Psoas muscle (tissue), 7 donors: ENCODE measurements at regions not wholly inside any gene's neighbourhood (a gene's known extent, or its start where the extent isn't known, plus 50 kb on each side); places are given as distances from the start of the nearest gene placed in this dataset.

ENCODE experiments used
- ATAC-seq, 4 donors: fragments of 200-7000 bp; cut with Tn5 transposase; one replicate each; pipeline ENCODE4 v1.9.1; 2020; ENCODE audit warnings: moderate library complexity in 3 of 4, mild to moderate bottlenecking in 2 of 4
- DNase-seq, 2 donors: peaks; one replicate each; pipeline ENCODE4 v3.0.0-alpha.2; 2020
- H3K27ac ChIP-seq: fragments of 200-600 bp; one replicate; pipeline ENCODE4 v1.8.0; 2022
- H3K27me3 ChIP-seq, 3 donors: fragments of 200-600 bp in 1 of 3; one replicate each; pipeline versions ENCODE4 v1.6.1 to v1.8.0; 2013 to 2022; ENCODE audit warnings: low read length in 2 of 3, mild to moderate bottlenecking in 2 of 3, moderate library complexity in 1 of 3; ENCODE audit not compliant: insufficient read depth in 3 of 3
- H3K36me3 ChIP-seq, 2 donors: fragments of 200-600 bp in 1 of 2; one replicate each; pipeline versions ENCODE4 v1.6.1 to v1.8.0; 2013 to 2022; ENCODE audit warnings: low read depth in 1 of 2, mild to moderate bottlenecking in 1 of 2, moderate library complexity in 1 of 2; ENCODE audit not compliant: insufficient read depth in 1 of 2
- H3K4me1 ChIP-seq: fragments of 200-600 bp; one replicate; pipeline ENCODE4 v1.8.0; 2022
- H3K4me3 ChIP-seq: fragments of 200-600 bp; one replicate; pipeline ENCODE4 v1.8.0; 2022; ENCODE audit warnings: mild to moderate bottlenecking
- H3K9me3 ChIP-seq: fragments of 200-600 bp; one replicate; pipeline ENCODE4 v1.8.0; 2022
- WGBS, 3 donors: extraction: QIAGEN DNeasy Blood & Tissue Kit; methylation state at CpG; one replicate each; pipeline versions ENCODE4 v1.1.6 to v1.1.7; 2013; 5-methylcytosine and 5-hydroxymethylcytosine counted together
- intact Hi-C, 2 donors: fragments of 100-400 bp; cut with DNase I; formaldehyde crosslinking; loops; one replicate each; pipeline versions ENCODE4 v1.11.0 to v1.14.2; 2022
- TF ChIP-seq, protein P1 (sequence below): fragments of 200-600 bp; IDR thresholded peaks from one replicate; pipeline ENCODE4 v1.8.0; 2022; ENCODE audit warnings: antibody characterized with exemption
- donor health status: healthy with polysubstance abuse.
- donor health status: DM: no; HTN: no; CAD: no; lungs with moderate emphysema.
- donor health status: Bipolar disorder and iron deficiency.
- donor health status: healthy.
- donor health status: DM: yes; HTN: yes; CAD: no.
- donor health status: DM: no; HTN: no; CAD: no.
- donor health status: DM: yes; HTN: yes; CAD: no.

- TF ChIP-seq, protein P1, sequence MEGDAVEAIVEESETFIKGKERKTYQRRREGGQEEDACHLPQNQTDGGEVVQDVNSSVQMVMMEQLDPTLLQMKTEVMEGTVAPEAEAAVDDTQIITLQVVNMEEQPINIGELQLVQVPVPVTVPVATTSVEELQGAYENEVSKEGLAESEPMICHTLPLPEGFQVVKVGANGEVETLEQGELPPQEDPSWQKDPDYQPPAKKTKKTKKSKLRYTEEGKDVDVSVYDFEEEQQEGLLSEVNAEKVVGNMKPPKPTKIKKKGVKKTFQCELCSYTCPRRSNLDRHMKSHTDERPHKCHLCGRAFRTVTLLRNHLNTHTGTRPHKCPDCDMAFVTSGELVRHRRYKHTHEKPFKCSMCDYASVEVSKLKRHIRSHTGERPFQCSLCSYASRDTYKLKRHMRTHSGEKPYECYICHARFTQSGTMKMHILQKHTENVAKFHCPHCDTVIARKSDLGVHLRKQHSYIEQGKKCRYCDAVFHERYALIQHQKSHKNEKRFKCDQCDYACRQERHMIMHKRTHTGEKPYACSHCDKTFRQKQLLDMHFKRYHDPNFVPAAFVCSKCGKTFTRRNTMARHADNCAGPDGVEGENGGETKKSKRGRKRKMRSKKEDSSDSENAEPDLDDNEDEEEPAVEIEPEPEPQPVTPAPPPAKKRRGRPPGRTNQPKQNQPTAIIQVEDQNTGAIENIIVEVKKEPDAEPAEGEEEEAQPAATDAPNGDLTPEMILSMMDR = no peak
- Histone ChIP-seq H3K4me3 (no peak overlapping the region), H3K4me1 (no peaks in the 10 kb centered on the region), H3K36me3 (no peaks in the 10 kb centered on the region), H3K27ac (no peak overlapping the region), H3K9me3 (no peaks in the 10 kb centered on the region), H3K27me3 (no peaks in the 10 kb centered on the region)
- intact Hi-C loops = no loop called here
- 66 to 70% (median 68%) methylated on average over 9 of the region's 9 CpGs for WGBS, 3 donors
- ATAC-seq = no peak
- DNase-seq = no peak
Measured at GRCh38 chr13:97878431-97879375, 74.8 kb upstream of the IPO5 start.

- DNase-seq = no peak
- Histone ChIP-seq H3K9me3 (no peaks in the 10 kb centered on the region), H3K27ac (no peak overlapping the region), H3K36me3 (no peaks in the 10 kb centered on the region), H3K4me3 (no peak overlapping the region), H3K27me3 (no peaks in the 10 kb centered on the region), H3K4me1 (no peaks in the 10 kb centered on the region)
- 44 to 56% (median 48%) methylated on average over 8 of the region's 8 CpGs for WGBS, 3 donors
- intact Hi-C loops = no loop called here
- ATAC-seq = peak in 1 of 4 donors; percentile 29
- TF ChIP-seq, protein P1 = no peak
Measured at GRCh38 chr13:97879646-97880310, 73.7 kb upstream of the IPO5 start.

DNA sequence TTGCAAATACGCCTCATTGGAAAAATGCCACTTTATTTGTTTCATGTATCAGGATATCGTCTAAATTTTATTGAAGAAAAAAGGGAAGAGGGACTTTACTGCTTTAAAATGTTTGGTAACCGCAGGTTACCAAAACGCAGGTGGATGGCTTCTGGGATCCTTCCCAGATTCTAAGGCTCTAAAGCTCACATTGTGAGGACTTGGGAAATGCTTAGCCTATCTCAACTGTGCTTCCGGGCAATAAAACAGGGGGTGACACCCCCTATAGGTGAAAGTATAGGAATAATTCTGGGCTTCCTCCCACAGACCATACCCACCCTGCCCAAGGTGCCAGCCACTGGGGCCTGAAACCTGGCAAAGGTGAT lies 73.2 kb upstream of the IPO5 start:
- Histone ChIP-seq H3K36me3 (no peaks in the 10 kb centered on the region), H3K27ac (no peak overlapping the region), H3K4me3 (no peak overlapping the region), H3K27me3 (no peaks in the 10 kb centered on the region), H3K4me1 (no peaks in the 10 kb centered on the region), H3K9me3 (no peaks in the 10 kb centered on the region)
- DNase-seq (no peak), ATAC-seq (no peak)
- TF ChIP-seq, protein P1 = no peak
- intact Hi-C loops = no loop called here
- 49 to 61% (median 51%) methylated on average over 5 of the region's 5 CpGs for WGBS, 3 donors

DNA sequence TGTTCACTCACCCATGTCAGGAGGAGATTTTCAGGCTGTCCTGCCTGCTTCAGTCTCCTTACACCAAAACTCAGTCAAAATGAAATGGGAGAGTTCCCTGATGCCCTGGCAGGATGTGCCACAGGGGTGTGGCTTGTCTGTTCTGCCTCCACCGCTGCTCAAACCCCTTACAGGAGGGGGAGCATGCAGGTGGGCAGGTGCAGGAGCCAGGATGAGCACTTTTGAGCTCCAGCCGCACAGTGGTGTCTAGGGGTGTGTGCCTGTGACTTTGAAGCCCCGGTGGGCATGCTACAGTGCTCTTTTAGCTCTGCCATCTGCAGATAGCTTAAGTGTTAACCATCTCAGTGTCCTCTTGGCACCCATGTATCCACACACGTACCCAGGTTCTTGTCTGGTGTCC lies 71.9 kb upstream of the IPO5 start:
- no peak for DNase-seq
- H3K4me3 ChIP-seq = no peak overlapping the region
- no peak for ATAC-seq
- no peak overlapping the region for H3K27ac ChIP-seq
- intact Hi-C loops = no loop called here
- H3K27me3 ChIP-seq = no peaks in the 10 kb centered on the region
- TF ChIP-seq, protein P1 = no peak
- no peaks in the 10 kb centered on the region for H3K9me3 ChIP-seq
- 71 to 77% (median 75%) methylated on average over 4 of the region's 4 CpGs for WGBS, 3 donors
- H3K4me1 ChIP-seq = no peaks in the 10 kb centered on the region
- no peaks in the 10 kb centered on the region for H3K36me3 ChIP-seq
